GM13976 (cell line): ENCODE measurements at regions not wholly inside any gene's neighbourhood (a gene's known extent, or its start where the extent isn't known, plus 50 kb on each side); places are given as distances from the start of the nearest gene placed in this dataset.
"Not testable (repeated sequence)": the region's sequence is repeated elsewhere in the genome, so short reads cannot be mapped to it uniquely, and the experiment has no call there.

ENCODE experiments used
- DNase-seq: peaks from one replicate; pipeline ENCODE4 v3.0.0; 2012; ENCODE audit warnings: low spot score
- in situ Hi-C: fragments of 300-500 bp; cut with MboI; formaldehyde crosslinking; loops from one replicate; pipeline ENCODE4 v1.12.0; 2022; ENCODE audit warnings: low sequenced_read_pairs, mixed read lengths, inconsistent platforms; ENCODE audit not compliant: unreplicated experiment
- TF ChIP-seq, protein P1 (sequence below): IDR thresholded peaks from 2 replicates; pipeline ENCODE4 v1.5.1; 2012; ENCODE audit warnings: borderline replicate concordance, mild to moderate bottlenecking; ENCODE audit not compliant: insufficient read depth; ENCODE audit errors: extremely low read depth, missing control alignments, control extremely low read depth

GRCh38 chr4:151540728-151541388, 131.9 kb downstream of the FHIP1A start:
- no peak for DNase-seq
- TF ChIP-seq, protein P1, sequence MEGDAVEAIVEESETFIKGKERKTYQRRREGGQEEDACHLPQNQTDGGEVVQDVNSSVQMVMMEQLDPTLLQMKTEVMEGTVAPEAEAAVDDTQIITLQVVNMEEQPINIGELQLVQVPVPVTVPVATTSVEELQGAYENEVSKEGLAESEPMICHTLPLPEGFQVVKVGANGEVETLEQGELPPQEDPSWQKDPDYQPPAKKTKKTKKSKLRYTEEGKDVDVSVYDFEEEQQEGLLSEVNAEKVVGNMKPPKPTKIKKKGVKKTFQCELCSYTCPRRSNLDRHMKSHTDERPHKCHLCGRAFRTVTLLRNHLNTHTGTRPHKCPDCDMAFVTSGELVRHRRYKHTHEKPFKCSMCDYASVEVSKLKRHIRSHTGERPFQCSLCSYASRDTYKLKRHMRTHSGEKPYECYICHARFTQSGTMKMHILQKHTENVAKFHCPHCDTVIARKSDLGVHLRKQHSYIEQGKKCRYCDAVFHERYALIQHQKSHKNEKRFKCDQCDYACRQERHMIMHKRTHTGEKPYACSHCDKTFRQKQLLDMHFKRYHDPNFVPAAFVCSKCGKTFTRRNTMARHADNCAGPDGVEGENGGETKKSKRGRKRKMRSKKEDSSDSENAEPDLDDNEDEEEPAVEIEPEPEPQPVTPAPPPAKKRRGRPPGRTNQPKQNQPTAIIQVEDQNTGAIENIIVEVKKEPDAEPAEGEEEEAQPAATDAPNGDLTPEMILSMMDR: no peak
- in situ Hi-C loops: no loop called here

- no peak for DNase-seq
- TF ChIP-seq, protein P1: no peak
- in situ Hi-C loops: no loop called here
Observed at GRCh38 chr4:151541389-151542071, 132.6 kb downstream of the FHIP1A start.

GRCh38 chr4:151548708-151549107, 139.7 kb downstream of the FHIP1A start:
- in situ Hi-C loops: no loop called here
- TF ChIP-seq, protein P1: no peak
- DNase-seq: no peak

DNA sequence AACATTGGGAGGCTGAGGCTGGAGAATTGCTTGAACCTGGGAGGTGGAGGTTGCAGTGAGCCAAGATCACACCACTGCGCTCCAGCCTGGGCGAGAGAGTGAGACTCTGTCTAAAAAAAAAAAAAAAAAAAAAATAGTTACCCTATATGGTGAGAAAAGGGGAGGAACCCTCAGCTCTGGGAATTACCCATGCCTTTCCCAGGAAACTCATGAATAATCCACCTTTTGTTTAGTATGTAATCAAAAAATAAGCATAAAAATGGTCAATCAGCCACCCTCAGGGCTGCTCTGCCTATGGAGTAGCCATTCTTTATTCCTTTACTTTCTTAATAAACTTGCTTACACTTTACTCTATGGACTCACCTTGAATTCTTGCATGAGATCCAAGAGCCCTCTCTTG, 140.4 kb downstream of the FHIP1A start:
- DNase-seq, in situ Hi-C loops: not testable (repeated sequence)

DNA sequence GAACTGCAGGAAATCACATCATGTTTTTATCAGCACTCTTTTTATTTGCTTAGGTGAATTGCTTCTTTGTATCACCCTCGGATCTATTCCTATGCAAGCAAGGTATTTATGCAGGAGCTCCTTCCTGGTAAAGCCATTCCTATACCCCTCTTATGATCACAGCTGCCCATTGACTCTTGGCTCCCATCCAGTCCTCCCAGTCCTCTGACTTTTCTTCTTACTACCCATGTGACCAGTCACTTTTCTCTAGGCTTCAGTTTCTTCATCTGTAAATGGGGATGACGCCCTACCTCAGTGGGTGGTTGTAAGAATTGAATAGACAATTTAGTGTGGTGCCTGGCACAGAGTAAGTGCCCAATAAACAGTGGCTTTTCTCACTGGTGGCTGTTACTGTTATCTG, 144.9 kb downstream of the FHIP1A start:
- TF ChIP-seq, protein P1: no peak
- DNase-seq: no peak
- in situ Hi-C loops: no loop called here

GRCh38 chr4:151555151-151555945, 146.4 kb downstream of the FHIP1A start:
- in situ Hi-C loops: no loop called here
- TF ChIP-seq, protein P1: no peak
- no peak for DNase-seq

- TF ChIP-seq, protein P1: no peak
- in situ Hi-C loops: no loop called here
- DNase-seq: no peak
Observed at GRCh38 chr4:151558496-151559113, 149.6 kb downstream of the FHIP1A start.
